ENCODE measurements at regions not wholly inside any gene's neighbourhood (a gene's known extent, or its start where the extent isn't known, plus 50 kb on each side); places are given as distances from the start of the nearest gene placed in this dataset.

GRCh38 chr11:110947096-110947495 is 234.9 kb upstream of the ARHGAP20 start:
- TF ChIP-seq TAF1 (conservative IDR thresholded peaks at IDR 0.05) (no peak), CTCF (IDR thresholded peaks at IDR 0.05; ENCODE audit: low read depth, low read length, missing input control) (no peak), RAD21 (IDR thresholded peaks at IDR 0.05) (no peak), JUND (IDR thresholded peaks at IDR 0.05) (no peak), MAX (IDR thresholded peaks at IDR 0.05) (no peak), YY1 (IDR thresholded peaks at IDR 0.05) (no peak), GABPA (IDR thresholded peaks at IDR 0.05 in 1 of 2, conservative IDR thresholded peaks at IDR 0.05 in 1 of 2) (no peak), ZBTB33 (IDR thresholded peaks at IDR 0.05) (no peak), FOXA2 (IDR thresholded peaks at IDR 0.05) (no peak), EGR1 (IDR thresholded peaks at IDR 0.05; ENCODE audit: low read depth in 2 of 2) (no peak)
- TF ChIP-seq, protein P1, sequence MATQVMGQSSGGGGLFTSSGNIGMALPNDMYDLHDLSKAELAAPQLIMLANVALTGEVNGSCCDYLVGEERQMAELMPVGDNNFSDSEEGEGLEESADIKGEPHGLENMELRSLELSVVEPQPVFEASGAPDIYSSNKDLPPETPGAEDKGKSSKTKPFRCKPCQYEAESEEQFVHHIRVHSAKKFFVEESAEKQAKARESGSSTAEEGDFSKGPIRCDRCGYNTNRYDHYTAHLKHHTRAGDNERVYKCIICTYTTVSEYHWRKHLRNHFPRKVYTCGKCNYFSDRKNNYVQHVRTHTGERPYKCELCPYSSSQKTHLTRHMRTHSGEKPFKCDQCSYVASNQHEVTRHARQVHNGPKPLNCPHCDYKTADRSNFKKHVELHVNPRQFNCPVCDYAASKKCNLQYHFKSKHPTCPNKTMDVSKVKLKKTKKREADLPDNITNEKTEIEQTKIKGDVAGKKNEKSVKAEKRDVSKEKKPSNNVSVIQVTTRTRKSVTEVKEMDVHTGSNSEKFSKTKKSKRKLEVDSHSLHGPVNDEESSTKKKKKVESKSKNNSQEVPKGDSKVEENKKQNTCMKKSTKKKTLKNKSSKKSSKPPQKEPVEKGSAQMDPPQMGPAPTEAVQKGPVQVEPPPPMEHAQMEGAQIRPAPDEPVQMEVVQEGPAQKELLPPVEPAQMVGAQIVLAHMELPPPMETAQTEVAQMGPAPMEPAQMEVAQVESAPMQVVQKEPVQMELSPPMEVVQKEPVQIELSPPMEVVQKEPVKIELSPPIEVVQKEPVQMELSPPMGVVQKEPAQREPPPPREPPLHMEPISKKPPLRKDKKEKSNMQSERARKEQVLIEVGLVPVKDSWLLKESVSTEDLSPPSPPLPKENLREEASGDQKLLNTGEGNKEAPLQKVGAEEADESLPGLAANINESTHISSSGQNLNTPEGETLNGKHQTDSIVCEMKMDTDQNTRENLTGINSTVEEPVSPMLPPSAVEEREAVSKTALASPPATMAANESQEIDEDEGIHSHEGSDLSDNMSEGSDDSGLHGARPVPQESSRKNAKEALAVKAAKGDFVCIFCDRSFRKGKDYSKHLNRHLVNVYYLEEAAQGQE (IDR thresholded peaks at IDR 0.05): no peak
- TF ChIP-seq, protein P2, sequence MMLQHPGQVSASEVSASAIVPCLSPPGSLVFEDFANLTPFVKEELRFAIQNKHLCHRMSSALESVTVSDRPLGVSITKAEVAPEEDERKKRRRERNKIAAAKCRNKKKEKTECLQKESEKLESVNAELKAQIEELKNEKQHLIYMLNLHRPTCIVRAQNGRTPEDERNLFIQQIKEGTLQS (IDR thresholded peaks at IDR 0.05): no peak
